ENCODE measurements at regions not wholly inside any gene's neighbourhood (a gene's known extent, or its start where the extent isn't known, plus 50 kb on each side); places are given as distances from the start of the nearest gene placed in this dataset.

DNA sequence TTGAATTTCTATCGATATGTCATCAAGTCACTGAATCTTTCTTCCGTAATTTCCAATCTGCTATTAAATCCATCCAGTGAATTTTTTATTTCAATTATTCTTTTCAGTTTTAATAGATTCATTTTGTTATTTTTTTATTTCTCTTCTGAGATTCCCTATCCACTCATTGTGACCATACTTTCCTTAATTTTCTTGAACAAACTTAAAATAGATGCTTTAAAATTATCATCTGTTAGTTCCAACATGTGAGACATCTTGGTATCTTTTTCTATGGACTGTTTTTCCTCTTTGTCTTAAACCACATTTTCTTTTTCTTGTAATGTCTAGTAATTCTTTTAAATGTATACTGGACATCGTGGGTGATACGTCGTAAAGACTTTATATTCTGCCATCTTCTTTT, 236.6 kb upstream of the TLE3 start:
- Histone ChIP-seq H3K27ac (no peak overlapping the region), H3K9me3 (no peaks in the 10 kb centered on the region), H3K36me3 (no peaks in the 10 kb centered on the region), H3K4me1 (ENCODE audit: insufficient read depth) (no peaks in the 10 kb centered on the region), H3K4me3 (no peak overlapping the region), H3K27me3 (no peaks in the 10 kb centered on the region)
- 95% methylated on average over 5 of the region's 5 CpGs for whole genome bisulfite sequencing, 3 donors
- TF ChIP-seq POLR2A (IDR thresholded peaks at IDR 0.05): no peak
- TF ChIP-seq EP300 (IDR thresholded peaks at IDR 0.05): no peak
- no peak for TF ChIP-seq CTCF (IDR thresholded peaks at IDR 0.05)
- no peak for DNase-seq
- intact Hi-C loops (cut with DNase I): no loop called here

DNA sequence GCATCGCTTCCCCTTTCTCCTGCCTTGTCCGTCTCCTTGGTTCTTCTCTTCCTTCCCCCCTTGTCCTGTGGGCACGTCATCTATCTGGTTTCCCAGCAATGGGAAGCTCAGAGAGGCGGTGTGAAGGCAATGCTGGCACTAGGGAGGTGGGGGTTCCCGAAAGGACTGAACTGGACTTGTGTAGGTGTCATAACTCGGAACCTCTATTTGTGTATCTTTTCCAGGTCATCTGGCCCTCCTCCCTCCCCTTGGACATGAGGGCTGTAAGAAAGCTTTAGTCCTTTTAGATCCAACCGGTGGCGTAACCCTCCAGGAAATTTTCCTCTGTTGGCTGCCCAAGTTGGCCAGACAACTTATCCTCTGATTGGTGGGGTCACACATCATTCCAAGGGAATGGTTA, 231.5 kb upstream of the TLE3 start:
- H3K9me3 ChIP-seq: no peaks in the 10 kb centered on the region
- peaks cover 6% of the 10 kb centered on the region for H3K4me1 ChIP-seq (ENCODE audit: insufficient read depth)
- intact Hi-C loops (cut with DNase I): no loop called here
- 89 to 91% (median 90%) methylated on average over 8 of the region's 8 CpGs for WGBS, 3 donors
- no peak for TF ChIP-seq EP300 (IDR thresholded peaks at IDR 0.05)
- no peak for TF ChIP-seq POLR2A (IDR thresholded peaks at IDR 0.05)
- TF ChIP-seq CTCF (IDR thresholded peaks at IDR 0.05): no peak
- H3K4me3 ChIP-seq: no peak overlapping the region
- DNase-seq: no peak
- no peaks in the 10 kb centered on the region for H3K27me3 ChIP-seq
- no peaks in the 10 kb centered on the region for H3K36me3 ChIP-seq
- no peak overlapping the region for H3K27ac ChIP-seq

- no peak overlapping the region for H3K4me3 ChIP-seq
- no peaks in the 10 kb centered on the region for H3K36me3 ChIP-seq
- TF ChIP-seq EP300 (IDR thresholded peaks at IDR 0.05) (no peak), CTCF (IDR thresholded peaks at IDR 0.05) (no peak), POLR2A (IDR thresholded peaks at IDR 0.05) (no peak)
- no peaks in the 10 kb centered on the region for H3K9me3 ChIP-seq
- no peak overlapping the region for H3K27ac ChIP-seq
- DNase-seq: no peak
- intact Hi-C loops (cut with DNase I): no loop called here
- 50 to 56% (median 56%) methylated on average over 3 of the region's 3 CpGs for WGBS, 3 donors
- H3K27me3 ChIP-seq: no peaks in the 10 kb centered on the region
- H3K4me1 ChIP-seq (ENCODE audit: insufficient read depth): peaks cover 6% of the 10 kb centered on the region
Observed at GRCh38 chr15:70328679-70329115, 231.0 kb upstream of the TLE3 start.

GRCh38 chr15:70327856-70328678, 230.3 kb upstream of the TLE3 start:
- Histone ChIP-seq H3K4me3 (no peak overlapping the region), H3K4me1 (ENCODE audit: insufficient read depth) (peaks cover 10% of the 10 kb centered on the region), H3K27me3 (no peaks in the 10 kb centered on the region), H3K27ac (no peak overlapping the region), H3K36me3 (no peaks in the 10 kb centered on the region), H3K9me3 (no peaks in the 10 kb centered on the region)
- WGBS, 3 donors: 12 to 16% (median 16%) methylated on average over 8 of the region's 8 CpGs
- intact Hi-C loops (cut with DNase I): no loop called here
- TF ChIP-seq CTCF (IDR thresholded peaks at IDR 0.05): no peak
- no peak for TF ChIP-seq POLR2A (IDR thresholded peaks at IDR 0.05)
- no peak for TF ChIP-seq EP300 (IDR thresholded peaks at IDR 0.05)
- peak in 1 of 5 donors; percentile 44 for DNase-seq
